ENCODE measurements at regions not wholly inside any gene's neighbourhood (a gene's known extent, or its start where the extent isn't known, plus 50 kb on each side); places are given as distances from the start of the nearest gene placed in this dataset.

DNA sequence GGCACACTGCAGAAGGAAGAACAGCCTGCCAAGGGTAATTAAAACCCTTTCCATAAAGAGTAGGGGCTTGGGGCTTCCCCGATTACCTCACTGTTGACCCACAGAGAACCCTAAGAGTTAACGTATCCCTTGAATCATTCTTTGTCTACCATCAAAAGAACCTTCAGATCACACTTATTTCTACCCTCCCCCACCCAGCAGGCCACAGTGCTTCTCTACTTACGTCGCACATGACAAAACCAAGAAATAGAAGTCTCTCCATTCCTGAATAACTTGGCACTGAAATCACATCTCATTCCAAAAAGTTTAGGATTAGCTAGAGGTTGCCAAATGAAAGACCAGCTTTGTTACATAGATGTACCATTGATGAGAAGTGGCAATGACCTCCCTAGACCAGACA lies 268.7 kb upstream of the GAS1 start:
- Histone ChIP-seq H3K4me1 (ENCODE audit: control insufficient read depth in 1 of 2, extremely low read depth in 1 of 2, insufficient read depth in 2 of 2, low read length in 2 of 2) (no peaks in the 10 kb centered on the region), H3K4me3 (ENCODE audit: control insufficient read depth in 1 of 2, extremely low read depth in 1 of 2, low read length in 1 of 2) (no peak overlapping the region), H3K27me3 (replicated peaks in 1 of 2; ENCODE audit: control insufficient read depth in 2 of 2, extremely low read depth in 1 of 2, insufficient read depth in 2 of 2, low read length in 1 of 2) (peaks cover 0 to 3% of the 10 kb centered on the region in 2 experiments), H3K27ac (ENCODE audit: low read length) (no peak overlapping the region), H3K9me3 (no peaks in the 10 kb centered on the region), H3K36me3 (ENCODE audit: control insufficient read depth in 2 of 2, extremely low read depth in 1 of 2, insufficient read depth in 1 of 2, low read length in 1 of 2) (no peaks in the 10 kb centered on the region)
- ChIA-PET POLR2A (no interaction called here), CTCF (no interaction called here)
- WGBS (ENCODE audit: insufficient coverage), result 76% methylated on average over 2 of the region's 4 CpGs
- Mint-ChIP-seq H3K27me3 (peaks cover 0 to 14% of the 10 kb centered on the region in 2 donors), H3K9me3 (no peaks in the 10 kb centered on the region), H3K4me1 (no peaks in the 10 kb centered on the region), H3K4me3 (no peak overlapping the region), H3K36me3 (no peaks in the 10 kb centered on the region), H3K27ac (no peak overlapping the region)
- ATAC-seq (replicated peaks in 1 of 4) (no peak), DNase-seq (no peak)

GRCh38 chr9:87216897-87217455 lies 269.7 kb upstream of the GAS1 start:
- POLR2A ChIA-PET, result no interaction called here
- H3K4me1 Mint-ChIP-seq, result no peaks in the 10 kb centered on the region

GRCh38 chr9:87223392-87224246 lies 274.0 kb upstream of the DAPK1 start:
- Mint-ChIP-seq H3K4me1 (no peaks in the 10 kb centered on the region), H3K27ac (no peak overlapping the region), H3K27me3 (peaks cover 7 to 15% of the 10 kb centered on the region in 2 donors), H3K36me3 (no peaks in the 10 kb centered on the region), H3K9me3 (no peaks in the 10 kb centered on the region), H3K4me3 (no peak overlapping the region)
- Histone ChIP-seq H3K27me3 (replicated peaks in 1 of 2; ENCODE audit: control insufficient read depth in 2 of 2, extremely low read depth in 1 of 2, insufficient read depth in 2 of 2, low read length in 1 of 2) (peaks cover 0 to 3% of the 10 kb centered on the region in 2 experiments), H3K36me3 (ENCODE audit: control insufficient read depth in 2 of 2, extremely low read depth in 1 of 2, insufficient read depth in 1 of 2, low read length in 1 of 2) (no peaks in the 10 kb centered on the region), H3K27ac (ENCODE audit: low read length) (no peak overlapping the region), H3K9me3 (no peaks in the 10 kb centered on the region), H3K4me3 (ENCODE audit: control insufficient read depth in 1 of 2, extremely low read depth in 1 of 2, low read length in 1 of 2) (no peak overlapping the region), H3K4me1 (ENCODE audit: control insufficient read depth in 1 of 2, extremely low read depth in 1 of 2, insufficient read depth in 2 of 2, low read length in 2 of 2) (no peaks in the 10 kb centered on the region)
- ATAC-seq (replicated peaks in 1 of 4) (no peak), DNase-seq (no peak)
- ChIA-PET POLR2A (no interaction called here), CTCF (no interaction called here)
- WGBS (ENCODE audit: insufficient coverage), result 54% methylated on average over 10 of the region's 11 CpGs

More at GRCh38 chr9:87216897-87217455, 269.7 kb upstream of the GAS1 start:
- Mint-ChIP-seq H3K9me3 (no peaks in the 10 kb centered on the region), H3K27ac (no peak overlapping the region), H3K36me3 (no peaks in the 10 kb centered on the region), H3K4me3 (no peak overlapping the region), H3K27me3 (peaks cover 2 to 14% of the 10 kb centered on the region in 2 donors)
- Histone ChIP-seq H3K4me1 (ENCODE audit: control insufficient read depth in 1 of 2, extremely low read depth in 1 of 2, insufficient read depth in 2 of 2, low read length in 2 of 2) (no peaks in the 10 kb centered on the region), H3K27me3 (replicated peaks in 1 of 2; ENCODE audit: control insufficient read depth in 2 of 2, extremely low read depth in 1 of 2, insufficient read depth in 2 of 2, low read length in 1 of 2) (peaks cover 0 to 3% of the 10 kb centered on the region in 2 experiments), H3K27ac (ENCODE audit: low read length) (no peak overlapping the region), H3K9me3 (no peaks in the 10 kb centered on the region), H3K4me3 (ENCODE audit: control insufficient read depth in 1 of 2, extremely low read depth in 1 of 2, low read length in 1 of 2) (no peak overlapping the region), H3K36me3 (ENCODE audit: control insufficient read depth in 2 of 2, extremely low read depth in 1 of 2, insufficient read depth in 1 of 2, low read length in 1 of 2) (no peaks in the 10 kb centered on the region)
- no peak for DNase-seq
- no peak for ATAC-seq (replicated peaks in 1 of 4)
- 90% methylated on average over 2 of the region's 5 CpGs for WGBS (ENCODE audit: insufficient coverage)
- CTCF ChIA-PET, result no interaction called here

DNA sequence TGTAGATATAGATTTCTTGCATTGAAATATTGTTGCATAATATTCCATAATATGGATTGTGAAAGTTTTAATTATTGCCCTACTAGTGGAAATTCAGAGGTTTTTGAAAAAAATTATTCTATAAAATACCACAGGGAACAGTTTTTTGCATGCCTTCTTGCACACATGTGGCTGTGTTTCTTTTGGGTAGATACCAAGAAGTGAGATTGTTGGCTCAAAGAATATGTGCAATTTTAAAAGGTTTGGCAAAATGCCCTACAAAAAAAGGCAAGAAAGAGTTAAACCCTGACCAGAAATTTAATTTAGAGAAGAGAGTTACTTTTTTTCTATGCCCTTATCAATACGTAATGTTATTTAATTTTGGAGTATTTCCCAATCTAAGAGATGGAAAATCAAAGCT lies 270.8 kb upstream of the DAPK1 start:
- H3K27ac ChIP-seq (ENCODE audit: low read length), result no peak overlapping the region
- no peak overlapping the region for H3K4me3 ChIP-seq (ENCODE audit: control insufficient read depth in 1 of 2, extremely low read depth in 1 of 2, low read length in 1 of 2)
- H3K36me3 ChIP-seq (ENCODE audit: control insufficient read depth in 2 of 2, extremely low read depth in 1 of 2, insufficient read depth in 1 of 2, low read length in 1 of 2), result no peaks in the 10 kb centered on the region
- ATAC-seq (replicated peaks in 1 of 4) (no peak), DNase-seq (no peak)
- H3K27me3 Mint-ChIP-seq, result peaks cover 5 to 15% of the 10 kb centered on the region in 2 donors
- no CpG with 5 or more reads among the region's 1 CpG for WGBS (ENCODE audit: insufficient coverage)
- no peak overlapping the region for H3K27ac Mint-ChIP-seq
- no peaks in the 10 kb centered on the region for H3K4me1 Mint-ChIP-seq
- CTCF ChIA-PET, result no interaction called here
- peaks cover 0 to 3% of the 10 kb centered on the region in 2 experiments for H3K27me3 ChIP-seq (replicated peaks in 1 of 2; ENCODE audit: control insufficient read depth in 2 of 2, extremely low read depth in 1 of 2, insufficient read depth in 2 of 2, low read length in 1 of 2)
- no peak overlapping the region for H3K4me3 Mint-ChIP-seq
- POLR2A ChIA-PET, result no interaction called here
- H3K4me1 ChIP-seq (ENCODE audit: control insufficient read depth in 1 of 2, extremely low read depth in 1 of 2, insufficient read depth in 2 of 2, low read length in 2 of 2), result no peaks in the 10 kb centered on the region
- peaks cover 0 to 5% (median 0%) of the 10 kb centered on the region in 3 donors for H3K9me3 Mint-ChIP-seq
- H3K36me3 Mint-ChIP-seq, result no peaks in the 10 kb centered on the region
- no peaks in the 10 kb centered on the region for H3K9me3 ChIP-seq

DNA sequence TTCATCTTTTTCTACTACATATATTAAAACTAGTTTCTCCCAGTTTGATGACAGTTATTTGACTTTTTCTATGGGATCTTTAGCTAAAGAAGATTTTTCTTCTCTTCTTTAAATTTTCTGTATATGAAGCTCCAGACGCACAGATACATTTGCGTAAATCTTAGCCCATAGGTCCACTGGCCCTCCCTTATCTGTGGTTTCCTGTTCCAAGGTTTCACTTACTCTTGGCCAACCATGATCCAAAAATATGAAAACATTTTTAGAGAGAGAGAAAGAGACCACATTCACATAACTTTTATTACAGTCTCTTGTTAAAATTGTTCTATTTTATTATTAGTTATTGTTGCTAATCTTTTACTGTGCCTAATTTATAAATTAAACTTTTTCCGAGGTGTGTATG lies 270.2 kb upstream of the DAPK1 start:
- Mint-ChIP-seq H3K27ac (no peak overlapping the region), H3K27me3 (peaks cover 5 to 15% of the 10 kb centered on the region in 2 donors), H3K4me1 (no peaks in the 10 kb centered on the region), H3K36me3 (no peaks in the 10 kb centered on the region), H3K4me3 (no peak overlapping the region), H3K9me3 (peaks cover 0 to 6% (median 0%) of the 10 kb centered on the region in 3 donors)
- POLR2A ChIA-PET, result interaction anchor here in 1 of 2 donors (0.6 kb wide), 1 partner anchor 50 kb away, joined by 3 read pairs; no protein-coding TSS in a partner anchor
- H3K27me3 ChIP-seq (replicated peaks in 1 of 2; ENCODE audit: control insufficient read depth in 2 of 2, extremely low read depth in 1 of 2, insufficient read depth in 2 of 2, low read length in 1 of 2), result peaks cover 0 to 3% of the 10 kb centered on the region in 2 experiments
- H3K27ac ChIP-seq (ENCODE audit: low read length), result no peak overlapping the region
- no peak overlapping the region for H3K4me3 ChIP-seq (ENCODE audit: control insufficient read depth in 1 of 2, extremely low read depth in 1 of 2, low read length in 1 of 2)
- no peaks in the 10 kb centered on the region for H3K36me3 ChIP-seq (ENCODE audit: control insufficient read depth in 2 of 2, extremely low read depth in 1 of 2, insufficient read depth in 1 of 2, low read length in 1 of 2)
- DNase-seq (no peak), ATAC-seq (replicated peaks in 1 of 4) (no peak)
- WGBS (ENCODE audit: insufficient coverage), result 60% methylated on average over 1 of the region's 3 CpGs
- CTCF ChIA-PET, result interaction anchor here in 1 of 2 donors (0.6 kb wide), 1 partner anchor 665 kb away, joined by 3 read pairs; no protein-coding TSS in a partner anchor
- no peaks in the 10 kb centered on the region for H3K9me3 ChIP-seq
- no peaks in the 10 kb centered on the region for H3K4me1 ChIP-seq (ENCODE audit: control insufficient read depth in 1 of 2, extremely low read depth in 1 of 2, insufficient read depth in 2 of 2, low read length in 2 of 2)

GRCh38 chr9:87229108-87229507 lies 268.6 kb upstream of the DAPK1 start:
- DNase-seq (no peak), ATAC-seq (replicated peaks in 1 of 4) (no peak)
- Mint-ChIP-seq H3K36me3 (no peaks in the 10 kb centered on the region), H3K27ac (no peak overlapping the region), H3K4me1 (no peaks in the 10 kb centered on the region), H3K4me3 (no peak overlapping the region), H3K9me3 (peaks cover 0 to 7% (median 6%) of the 10 kb centered on the region in 3 donors), H3K27me3 (peaks cover 0 to 11% of the 10 kb centered on the region in 2 donors)
- H3K27me3 ChIP-seq (replicated peaks in 1 of 2; ENCODE audit: control insufficient read depth in 2 of 2, extremely low read depth in 1 of 2, insufficient read depth in 2 of 2, low read length in 1 of 2), result no peaks in the 10 kb centered on the region
- H3K4me1 ChIP-seq (ENCODE audit: control insufficient read depth in 1 of 2, extremely low read depth in 1 of 2, insufficient read depth in 2 of 2, low read length in 2 of 2), result no peaks in the 10 kb centered on the region
- no peak overlapping the region for H3K4me3 ChIP-seq (ENCODE audit: control insufficient read depth in 1 of 2, extremely low read depth in 1 of 2, low read length in 1 of 2)
- no CpG with 5 or more reads among the region's 3 CpGs for WGBS (ENCODE audit: insufficient coverage)
- POLR2A ChIA-PET, result no interaction called here
- H3K36me3 ChIP-seq (ENCODE audit: control insufficient read depth in 2 of 2, extremely low read depth in 1 of 2, insufficient read depth in 1 of 2, low read length in 1 of 2), result no peaks in the 10 kb centered on the region
- CTCF ChIA-PET, result no interaction called here
- no peaks in the 10 kb centered on the region for H3K9me3 ChIP-seq
- no peak overlapping the region for H3K27ac ChIP-seq (ENCODE audit: low read length)

Data from T-cell (primary cell).